HUES64 (cell line): ENCODE measurements at regions not wholly inside any gene's neighbourhood (a gene's known extent, or its start where the extent isn't known, plus 50 kb on each side); places are given as distances from the start of the nearest gene placed in this dataset.
A peak's percentile ranks its signal among the peaks of the same experiment; 100 is the strongest.

ENCODE experiments used
- H3K27ac ChIP-seq: 2 replicates; pipeline ENCODE4 v1.7.0; 2013; ENCODE audit warnings: low read depth, low read length, inconsistent platforms
- H3K27me3 ChIP-seq: 2 replicates; pipeline ENCODE4 v1.6.1; 2013; ENCODE audit warnings: mild to moderate bottlenecking, low read length; ENCODE audit not compliant: insufficient read depth
- H3K36me3 ChIP-seq: 2 replicates; pipeline ENCODE4 v1.6.1; 2013; ENCODE audit warnings: mild to moderate bottlenecking, low read length; ENCODE audit not compliant: insufficient read depth
- H3K4me1 ChIP-seq: 2 replicates; pipeline ENCODE4 v1.6.1; 2013; ENCODE audit warnings: mild to moderate bottlenecking, low read length, moderate library complexity; ENCODE audit not compliant: insufficient read depth
- H3K4me3 ChIP-seq: 2 replicates; pipeline ENCODE4 v1.5.1; 2013; ENCODE audit warnings: mild to moderate bottlenecking, low read length, moderate library complexity
- H3K9ac ChIP-seq: 2 replicates; pipeline ENCODE4 v1.6.1; 2013; ENCODE audit warnings: mild to moderate bottlenecking, low read depth, low read length
- H3K9me3 ChIP-seq: 2 replicates; pipeline ENCODE4 v1.6.1; 2013; ENCODE audit warnings: low read depth, low read length; ENCODE audit not compliant: insufficient read depth
- WGBS: fragments of 150-250, 120-280 bp; methylation state at CpG from one replicate; pipeline ENCODE4 v1.1.7; 2013; ENCODE audit warnings: missing lambda C conversion rate; 5-methylcytosine and 5-hydroxymethylcytosine counted together

DNA sequence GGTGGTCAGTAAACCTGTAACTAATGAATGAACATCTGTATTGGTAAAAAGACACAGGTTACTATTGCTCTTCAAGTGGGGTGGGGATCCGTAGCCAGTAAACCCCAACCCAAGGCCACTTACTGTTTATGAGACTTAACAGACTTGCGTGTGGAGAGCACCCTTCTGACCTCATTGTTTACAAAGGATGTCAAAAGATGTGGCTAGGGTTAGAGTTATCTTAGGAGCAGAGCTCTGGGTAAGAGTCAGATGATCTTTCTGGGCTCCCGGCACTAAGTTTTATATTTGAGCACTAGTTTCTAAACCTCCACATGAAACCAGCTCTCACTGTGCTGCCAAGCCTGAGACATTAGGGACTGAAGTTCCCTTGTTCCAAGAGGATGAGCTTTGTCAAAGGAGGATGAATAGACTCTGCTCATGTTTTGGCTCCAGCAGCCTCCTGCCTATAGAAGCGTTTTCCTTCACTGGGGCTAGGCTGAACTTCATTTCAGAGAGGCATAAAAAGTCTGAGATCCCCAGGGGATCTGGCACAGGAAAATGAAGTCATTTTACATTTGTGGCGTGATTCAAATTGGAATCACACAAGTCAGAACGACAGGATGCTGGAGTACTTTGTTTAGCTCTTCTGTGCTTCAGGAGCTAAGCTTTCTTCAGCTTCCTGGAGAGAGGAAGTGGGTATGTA lies 403.1 kb upstream of the TRIB2 start:
- Histone ChIP-seq H3K27ac (peak overlapping the region; percentile 48), H3K4me1 (peaks cover 18% of the 10 kb centered on the region), H3K4me3 (no peak overlapping the region), H3K9ac (no peak overlapping the region), H3K27me3 (no peaks in the 10 kb centered on the region), H3K9me3 (no peaks in the 10 kb centered on the region), H3K36me3 (no peaks in the 10 kb centered on the region)
- 70% methylated on average over 6 of the region's 6 CpGs for WGBS

GRCh38 chr2:12314127-12314760 lies 402.5 kb upstream of the TRIB2 start:
- H3K36me3 ChIP-seq: no peaks in the 10 kb centered on the region
- 75% methylated on average over 8 of the region's 8 CpGs for WGBS
- no peak overlapping the region for H3K9ac ChIP-seq
- H3K4me1 ChIP-seq: peaks cover 18% of the 10 kb centered on the region
- no peak overlapping the region for H3K4me3 ChIP-seq
- no peaks in the 10 kb centered on the region for H3K27me3 ChIP-seq
- H3K9me3 ChIP-seq: no peaks in the 10 kb centered on the region
- no peak overlapping the region; the same call in 1 of the 2 replicates for H3K27ac ChIP-seq

DNA sequence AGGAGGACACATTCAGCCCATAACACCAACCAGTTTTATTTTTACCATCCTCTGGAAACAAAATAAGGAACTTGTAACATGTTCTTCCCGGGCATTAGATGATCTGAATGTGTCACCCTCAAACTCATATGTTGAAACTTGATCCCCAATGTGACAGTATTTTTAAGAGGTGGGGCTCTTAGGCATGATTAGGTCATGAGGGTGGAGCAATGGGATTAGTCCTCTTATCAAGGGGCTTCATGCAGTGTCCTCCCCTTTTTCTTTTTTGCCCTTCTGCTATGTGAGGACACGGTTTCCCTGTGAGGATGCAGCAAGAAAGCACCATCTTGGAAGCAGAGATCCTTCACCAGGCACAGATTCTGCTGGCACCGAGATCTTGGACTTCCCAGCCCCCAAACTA lies 401.5 kb upstream of the TRIB2 start:
- no peaks in the 10 kb centered on the region for H3K9me3 ChIP-seq
- no peak overlapping the region for H3K27ac ChIP-seq
- peaks cover 18% of the 10 kb centered on the region for H3K4me1 ChIP-seq
- no peak overlapping the region for H3K4me3 ChIP-seq
- H3K27me3 ChIP-seq: no peaks in the 10 kb centered on the region
- no peaks in the 10 kb centered on the region for H3K36me3 ChIP-seq
- WGBS: 96% methylated on average over 3 of the region's 3 CpGs
- no peak overlapping the region for H3K9ac ChIP-seq

- Histone ChIP-seq H3K36me3 (no peaks in the 10 kb centered on the region), H3K4me1 (peaks cover 18% of the 10 kb centered on the region), H3K9ac (no peak overlapping the region), H3K27ac (no peak overlapping the region), H3K27me3 (no peaks in the 10 kb centered on the region), H3K4me3 (no peak overlapping the region), H3K9me3 (no peaks in the 10 kb centered on the region)
- WGBS: 100% methylated on average over 3 of the region's 3 CpGs
These were observed 400.3 kb upstream of the TRIB2 start for GRCh38 chr2:12316476-12316875.

DNA sequence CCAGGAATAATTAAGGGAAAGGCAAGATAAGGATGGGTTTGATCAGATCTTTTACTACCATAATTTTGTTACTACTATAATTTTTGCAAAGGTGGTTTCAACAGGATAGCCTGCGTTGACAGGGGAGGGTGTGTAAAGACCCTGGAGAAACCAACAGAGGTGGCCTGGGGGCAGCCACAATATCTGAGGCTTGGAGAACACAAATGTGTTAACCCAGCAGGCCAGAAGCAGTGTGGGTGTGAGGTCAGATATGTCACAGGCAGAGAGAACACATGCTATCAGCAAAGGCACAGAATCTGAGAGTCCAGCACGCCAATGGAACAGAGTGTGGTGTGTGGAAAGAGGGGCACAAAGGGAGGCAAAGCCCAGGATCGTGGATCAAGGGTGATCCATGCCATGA lies 399.4 kb upstream of the TRIB2 start:
- H3K9me3 ChIP-seq: no peaks in the 10 kb centered on the region
- no peak overlapping the region for H3K4me3 ChIP-seq
- H3K4me1 ChIP-seq: peaks cover 18% of the 10 kb centered on the region
- no peaks in the 10 kb centered on the region for H3K36me3 ChIP-seq
- 59% methylated on average over 3 of the region's 3 CpGs for WGBS
- no peak overlapping the region for H3K9ac ChIP-seq
- H3K27ac ChIP-seq: no peak overlapping the region
- H3K27me3 ChIP-seq: no peaks in the 10 kb centered on the region

DNA sequence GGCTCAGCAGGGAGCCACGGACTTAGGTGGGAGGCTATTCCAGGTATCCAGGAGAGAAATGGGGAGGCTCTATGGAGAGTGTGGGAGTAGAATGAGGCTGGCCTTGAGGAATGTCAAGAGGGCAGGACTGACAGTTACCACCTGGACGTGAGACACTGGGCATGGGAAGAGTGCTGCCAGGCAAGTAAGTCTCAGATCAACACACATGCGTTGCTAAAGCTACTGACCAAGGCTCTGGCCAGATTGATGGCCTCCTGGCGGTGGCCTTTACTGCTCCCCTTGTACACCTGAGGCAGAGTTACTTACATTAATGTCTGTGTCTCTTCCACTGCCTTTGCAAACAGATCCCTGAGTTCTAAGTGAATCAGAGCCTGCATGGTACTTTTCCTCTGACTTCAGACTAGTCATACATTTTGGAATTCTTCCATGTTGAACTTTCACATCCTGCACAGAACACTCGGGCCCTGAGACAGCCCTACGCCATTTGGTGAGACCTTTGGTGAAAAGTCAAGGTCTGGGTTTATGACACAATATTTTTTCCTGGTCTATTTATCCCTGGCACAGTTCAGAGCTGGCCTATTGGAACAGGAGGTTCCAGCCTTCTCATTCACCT lies 398.8 kb upstream of the TRIB2 start:
- Histone ChIP-seq H3K4me3 (no peak overlapping the region), H3K9me3 (no peaks in the 10 kb centered on the region), H3K36me3 (no peaks in the 10 kb centered on the region), H3K9ac (no peak overlapping the region), H3K27me3 (no peaks in the 10 kb centered on the region), H3K27ac (no peak overlapping the region), H3K4me1 (peaks cover 18% of the 10 kb centered on the region)
- WGBS: 93% methylated on average over 6 of the region's 6 CpGs

- peaks cover 14% of the 10 kb centered on the region for H3K4me1 ChIP-seq
These were observed 398.2 kb upstream of the TRIB2 start for GRCh38 chr2:12318427-12319057.

GRCh38 chr2:12320027-12320734 lies 396.6 kb upstream of the TRIB2 start:
- 96% methylated on average over 7 of the region's 7 CpGs for WGBS
- Histone ChIP-seq H3K27ac (no peak overlapping the region), H3K4me1 (no peaks in the 10 kb centered on the region; the same call in none of the 2 replicates), H3K4me3 (no peak overlapping the region), H3K9me3 (no peaks in the 10 kb centered on the region), H3K27me3 (no peaks in the 10 kb centered on the region), H3K9ac (no peak overlapping the region), H3K36me3 (no peaks in the 10 kb centered on the region)

More at GRCh38 chr2:12318427-12319057, 398.2 kb upstream of the TRIB2 start:
- Histone ChIP-seq H3K36me3 (no peaks in the 10 kb centered on the region), H3K27me3 (no peaks in the 10 kb centered on the region), H3K27ac (no peak overlapping the region), H3K4me3 (no peak overlapping the region), H3K9me3 (no peaks in the 10 kb centered on the region), H3K9ac (no peak overlapping the region)
- WGBS: 94% methylated on average over 7 of the region's 8 CpGs

GRCh38 chr2:12320991-12321641 lies 395.6 kb upstream of the TRIB2 start:
- Histone ChIP-seq H3K27ac (no peak overlapping the region), H3K4me1 (no peaks in the 10 kb centered on the region; the same call in none of the 2 replicates), H3K4me3 (no peak overlapping the region), H3K9ac (no peak overlapping the region), H3K9me3 (no peaks in the 10 kb centered on the region), H3K27me3 (no peaks in the 10 kb centered on the region), H3K36me3 (no peaks in the 10 kb centered on the region)
- WGBS: 78% methylated on average over 6 of the region's 7 CpGs

- Histone ChIP-seq H3K27ac (no peak overlapping the region), H3K27me3 (no peaks in the 10 kb centered on the region), H3K4me3 (no peak overlapping the region), H3K9me3 (no peaks in the 10 kb centered on the region), H3K9ac (no peak overlapping the region), H3K4me1 (no peaks in the 10 kb centered on the region; the same call in none of the 2 replicates), H3K36me3 (no peaks in the 10 kb centered on the region)
- 95% methylated on average over 2 of the region's 2 CpGs for WGBS
These were observed 394.9 kb upstream of the TRIB2 start for GRCh38 chr2:12321886-12322285.
